Mesothelial cell of epicardium (in vitro differentiated cells): ENCODE measurements at regions not wholly inside any gene's neighbourhood (a gene's known extent, or its start where the extent isn't known, plus 50 kb on each side); places are given as distances from the start of the nearest gene placed in this dataset.

ENCODE experiments used
- DNase-seq, 2 experiments: peaks; one replicate each; pipeline ENCODE4 v3.0.0; 2021; ENCODE audit warnings: low spot score in 2 of 2; ENCODE audit not compliant: unreplicated experiment in 2 of 2
- H3K27ac Mint-ChIP-seq: 2 replicates; pipeline ENCODE4 v1.8.0; 2021; ENCODE audit warnings: mixed read lengths
- H3K27me3 Mint-ChIP-seq: 2 replicates; pipeline ENCODE4 v1.8.0; 2021; ENCODE audit warnings: low read depth, mixed read lengths
- H3K36me3 Mint-ChIP-seq: 2 replicates; pipeline ENCODE4 v1.8.0; 2021; ENCODE audit warnings: mixed read lengths
- H3K4me1 Mint-ChIP-seq: 2 replicates; pipeline ENCODE4 v1.8.0; 2021; ENCODE audit warnings: mixed read lengths
- H3K4me3 Mint-ChIP-seq: 2 replicates; pipeline ENCODE4 v1.8.0; 2021; ENCODE audit warnings: mild to moderate bottlenecking, moderate library complexity, mixed read lengths
- H3K9me3 Mint-ChIP-seq: 2 replicates; pipeline ENCODE4 v1.8.0; 2021; ENCODE audit warnings: mixed read lengths
- CTCF ChIP-seq: fragments of 200-600 bp; sonication (generic); IDR thresholded peaks from one replicate; pipeline ENCODE4 v1.5.0; 2021; ENCODE audit warnings: antibody characterized with exemption; ENCODE audit not compliant: unreplicated experiment

GRCh38 chr2:12244070-12244469, 472.7 kb upstream of the TRIB2 start:
- Mint-ChIP-seq H3K4me1 (peaks cover 7% of the 10 kb centered on the region), H3K4me3 (no peak overlapping the region), H3K27me3 (no peaks in the 10 kb centered on the region), H3K27ac (no peak overlapping the region), H3K36me3 (no peaks in the 10 kb centered on the region), H3K9me3 (peaks cover 19% of the 10 kb centered on the region)
- no peak for TF ChIP-seq CTCF
- no peak for DNase-seq

DNA sequence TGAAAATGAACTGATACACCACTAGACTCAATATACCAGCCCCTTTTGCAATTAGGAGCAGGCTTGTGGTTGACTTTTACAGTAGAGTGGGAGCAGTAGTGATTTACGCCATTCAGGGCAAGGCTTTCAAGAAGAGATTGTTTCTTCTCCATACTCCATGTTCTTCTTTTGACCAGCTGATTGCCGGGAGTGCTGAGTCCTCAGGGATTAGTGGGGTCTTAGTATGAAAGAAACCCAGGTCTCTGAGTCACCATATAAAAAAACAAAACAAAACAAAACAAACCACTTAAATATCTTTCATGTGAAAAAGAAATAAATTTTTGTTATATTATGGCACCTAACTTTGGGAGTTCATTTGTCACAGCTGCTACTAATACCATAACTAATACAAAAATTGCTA, 465.6 kb upstream of the TRIB2 start:
- no peak for DNase-seq
- no peak overlapping the region for H3K4me3 Mint-ChIP-seq
- H3K27me3 Mint-ChIP-seq = no peaks in the 10 kb centered on the region
- no peaks in the 10 kb centered on the region for H3K36me3 Mint-ChIP-seq
- no peak for TF ChIP-seq CTCF
- peaks cover 15% of the 10 kb centered on the region for H3K4me1 Mint-ChIP-seq
- H3K9me3 Mint-ChIP-seq = no peaks in the 10 kb centered on the region
- H3K27ac Mint-ChIP-seq = no peak overlapping the region

GRCh38 chr2:12251749-12252148, 465.0 kb upstream of the TRIB2 start:
- Mint-ChIP-seq H3K4me3 (no peak overlapping the region), H3K9me3 (no peaks in the 10 kb centered on the region)
- no peak for DNase-seq

DNA sequence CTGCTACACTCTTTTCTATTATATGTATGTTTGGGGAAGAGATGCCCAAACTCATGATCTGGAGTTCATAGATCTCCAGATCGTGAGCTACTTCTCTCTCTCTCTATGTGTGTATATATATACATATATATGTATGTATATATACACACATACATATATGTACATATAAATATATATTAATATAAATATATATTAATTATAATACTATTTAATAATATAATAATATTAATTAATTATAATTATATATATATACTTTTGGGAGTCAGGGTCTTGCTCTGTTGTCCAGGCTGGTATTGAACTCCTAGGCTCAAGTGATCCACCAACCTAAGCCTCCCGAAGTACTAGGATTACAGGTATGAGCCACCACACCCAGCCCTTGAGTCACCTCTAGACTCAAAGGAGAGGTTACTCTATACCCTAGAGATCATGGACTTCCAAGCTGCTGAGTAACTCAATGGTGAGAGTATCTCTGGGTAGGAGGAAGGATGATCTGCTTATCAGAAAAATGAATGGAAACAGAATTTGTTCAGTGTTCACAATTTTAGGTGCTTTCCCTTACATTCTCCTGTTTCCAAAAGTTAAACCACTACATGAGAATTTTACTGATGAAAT, 463.5 kb upstream of the TRIB2 start:
- Mint-ChIP-seq H3K36me3 (no peaks in the 10 kb centered on the region), H3K9me3 (no peaks in the 10 kb centered on the region), H3K27ac (no peak overlapping the region), H3K4me1 (peaks cover 11% of the 10 kb centered on the region), H3K4me3 (no peak overlapping the region), H3K27me3 (no peaks in the 10 kb centered on the region)
- no peak for TF ChIP-seq CTCF
- no peak for DNase-seq

More at GRCh38 chr2:12251749-12252148, 465.0 kb upstream of the TRIB2 start:
- H3K36me3 Mint-ChIP-seq = no peaks in the 10 kb centered on the region
- no peak overlapping the region for H3K27ac Mint-ChIP-seq
- peaks cover 15% of the 10 kb centered on the region for H3K4me1 Mint-ChIP-seq
- H3K27me3 Mint-ChIP-seq = no peaks in the 10 kb centered on the region
- TF ChIP-seq CTCF = no peak

DNA sequence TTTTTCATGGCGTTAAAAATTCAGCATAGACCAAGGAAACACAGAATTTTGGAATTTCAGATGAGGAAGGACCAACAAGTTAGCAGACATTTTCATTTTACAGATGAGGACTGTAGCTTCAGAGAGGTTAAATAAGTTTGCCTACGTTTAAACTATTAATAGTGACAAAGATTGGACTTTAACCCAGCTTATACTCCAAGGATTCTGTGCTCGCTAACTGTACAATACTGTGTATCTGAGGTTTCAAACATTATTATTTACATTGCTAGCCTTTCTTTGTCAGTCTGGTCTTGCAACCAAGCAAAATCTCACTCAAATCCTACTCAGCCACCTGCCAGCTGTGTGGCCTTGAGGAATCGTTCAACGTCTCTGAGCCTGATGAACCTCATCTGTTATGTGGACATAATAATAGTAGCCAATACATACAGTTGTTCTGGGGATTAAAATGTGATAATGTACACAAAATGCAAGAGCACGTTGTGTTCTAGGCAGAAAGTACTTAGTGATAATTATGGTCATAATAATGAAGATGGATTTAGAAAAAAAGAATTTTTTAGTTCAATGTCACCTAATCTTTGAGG, 462.4 kb upstream of the TRIB2 start:
- Mint-ChIP-seq H3K27me3 (no peaks in the 10 kb centered on the region), H3K4me3 (no peak overlapping the region), H3K4me1 (peaks cover 11% of the 10 kb centered on the region), H3K9me3 (no peaks in the 10 kb centered on the region), H3K27ac (no peak overlapping the region), H3K36me3 (no peaks in the 10 kb centered on the region)
- DNase-seq = no peak
- TF ChIP-seq CTCF = no peak
